Neural progenitor cell (in vitro differentiated cells): ENCODE measurements at regions not wholly inside any gene's neighbourhood (a gene's known extent, or its start where the extent isn't known, plus 50 kb on each side); places are given as distances from the start of the nearest gene placed in this dataset.

Experiments used
- CTCF ChIP-seq: fragments of 200-600 bp; sonication (generic); IDR thresholded peaks from 2 replicates; pipeline ENCODE4 v1.5.1; 2017; ENCODE audit warnings: antibody characterized with exemption, mild to moderate bottlenecking
- EZH2 ChIP-seq: fragments of 200-600 bp; sonication (generic); IDR thresholded peaks from 2 replicates; pipeline ENCODE4 v1.6.1; 2017; ENCODE audit warnings: antibody characterized with exemption, mild to moderate bottlenecking, moderate library complexity

GRCh38 chr17:83010206-83011200 lies 68.9 kb upstream of the METRNL start:
- TF ChIP-seq CTCF = no peak
- TF ChIP-seq EZH2 = no peak
